ENCODE measurements at regions not wholly inside any gene's neighbourhood (a gene's known extent, or its start where the extent isn't known, plus 50 kb on each side); places are given as distances from the start of the nearest gene placed in this dataset.

DNA sequence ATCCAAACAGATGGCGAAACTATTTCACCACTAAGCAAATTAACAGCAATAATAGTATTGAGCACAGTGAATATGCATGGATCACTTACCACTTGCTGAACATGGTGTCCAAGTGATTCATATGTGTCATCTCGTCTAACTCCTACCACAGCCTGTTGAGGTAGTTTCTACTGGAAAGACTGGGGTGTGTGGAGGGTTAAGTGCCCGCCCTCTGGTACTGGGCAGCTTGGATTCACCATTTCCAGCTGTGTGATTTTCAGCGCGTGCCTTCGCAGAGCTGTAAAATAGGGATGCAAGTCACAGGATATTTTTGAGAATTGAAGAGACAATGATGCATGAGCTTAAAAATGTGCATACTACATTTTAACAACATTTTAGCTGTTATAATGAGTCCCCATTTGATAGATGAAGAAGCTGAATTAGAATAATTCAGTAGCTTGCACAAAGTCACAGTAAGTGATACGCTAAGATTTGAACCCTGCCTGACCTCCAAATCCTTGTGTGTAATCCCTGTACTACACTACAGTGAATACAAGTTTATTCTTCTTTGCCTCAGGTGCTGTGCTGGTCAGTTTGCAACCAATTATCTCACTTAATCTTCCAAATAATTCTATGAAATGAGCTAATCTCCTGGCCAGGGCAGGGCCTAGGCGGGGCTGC is 75.2 kb upstream of the SIX2 start:
- ATAC-seq, result no peak
- TF ChIP-seq POLR2A (IDR thresholded peaks at IDR 0.05), result no peak
- TF ChIP-seq, protein P1, sequence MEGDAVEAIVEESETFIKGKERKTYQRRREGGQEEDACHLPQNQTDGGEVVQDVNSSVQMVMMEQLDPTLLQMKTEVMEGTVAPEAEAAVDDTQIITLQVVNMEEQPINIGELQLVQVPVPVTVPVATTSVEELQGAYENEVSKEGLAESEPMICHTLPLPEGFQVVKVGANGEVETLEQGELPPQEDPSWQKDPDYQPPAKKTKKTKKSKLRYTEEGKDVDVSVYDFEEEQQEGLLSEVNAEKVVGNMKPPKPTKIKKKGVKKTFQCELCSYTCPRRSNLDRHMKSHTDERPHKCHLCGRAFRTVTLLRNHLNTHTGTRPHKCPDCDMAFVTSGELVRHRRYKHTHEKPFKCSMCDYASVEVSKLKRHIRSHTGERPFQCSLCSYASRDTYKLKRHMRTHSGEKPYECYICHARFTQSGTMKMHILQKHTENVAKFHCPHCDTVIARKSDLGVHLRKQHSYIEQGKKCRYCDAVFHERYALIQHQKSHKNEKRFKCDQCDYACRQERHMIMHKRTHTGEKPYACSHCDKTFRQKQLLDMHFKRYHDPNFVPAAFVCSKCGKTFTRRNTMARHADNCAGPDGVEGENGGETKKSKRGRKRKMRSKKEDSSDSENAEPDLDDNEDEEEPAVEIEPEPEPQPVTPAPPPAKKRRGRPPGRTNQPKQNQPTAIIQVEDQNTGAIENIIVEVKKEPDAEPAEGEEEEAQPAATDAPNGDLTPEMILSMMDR (IDR thresholded peaks at IDR 0.05), result no peak
- DNase-seq, result no peak
- intact Hi-C loops (cut with DNase I), result no loop called here
- no peaks in the 10 kb centered on the region for H3K36me3 ChIP-seq
- H3K27me3 ChIP-seq, result peaks cover 0 to 6% (median 0%) of the 10 kb centered on the region in 9 donors
- H3K4me3 ChIP-seq, result no peak overlapping the region
- H3K4me1 ChIP-seq, result no peaks in the 10 kb centered on the region
- peaks cover 0 to 2% (median 0%) of the 10 kb centered on the region in 12 donors for H3K9me3 ChIP-seq
- no peak overlapping the region for H3K27ac ChIP-seq
- 76 to 87% (median 82%) methylated on average over 8 of the region's 8 CpGs for WGBS, 4 donors

DNA sequence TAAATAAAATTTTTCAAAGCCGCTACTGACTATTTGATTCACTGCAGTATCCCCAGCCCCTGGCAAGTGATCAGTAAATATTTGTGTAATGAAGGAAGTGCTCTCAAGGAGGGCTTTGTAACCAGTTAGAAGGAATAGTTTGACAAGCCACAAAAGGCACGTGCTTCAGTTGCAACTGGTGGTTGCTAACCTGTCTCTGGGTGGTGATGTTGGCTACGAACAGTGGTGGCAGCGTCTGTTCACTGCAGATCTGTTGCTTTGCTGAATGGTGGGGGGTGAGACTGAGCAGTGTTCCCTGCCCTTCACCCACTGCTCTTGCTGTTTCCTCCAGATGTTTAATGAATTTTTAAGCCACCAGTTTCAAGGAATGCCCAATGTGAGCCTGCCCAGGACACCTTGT is 73.9 kb upstream of the SIX2 start:
- ATAC-seq, result no peak
- 49 to 55% (median 53%) methylated on average over 4 of the region's 4 CpGs for WGBS, 4 donors
- Histone ChIP-seq H3K4me1 (no peaks in the 10 kb centered on the region), H3K27me3 (peaks cover 0 to 6% (median 0%) of the 10 kb centered on the region in 9 donors), H3K27ac (no peak overlapping the region), H3K4me3 (no peak overlapping the region), H3K9me3 (peaks cover 0 to 2% (median 0%) of the 10 kb centered on the region in 12 donors), H3K36me3 (no peaks in the 10 kb centered on the region)
- intact Hi-C loops (cut with DNase I), result no loop called here
- TF ChIP-seq POLR2A (IDR thresholded peaks at IDR 0.05), result no peak
- TF ChIP-seq, protein P1 (IDR thresholded peaks at IDR 0.05), result no peak
- DNase-seq, result no peak

DNA sequence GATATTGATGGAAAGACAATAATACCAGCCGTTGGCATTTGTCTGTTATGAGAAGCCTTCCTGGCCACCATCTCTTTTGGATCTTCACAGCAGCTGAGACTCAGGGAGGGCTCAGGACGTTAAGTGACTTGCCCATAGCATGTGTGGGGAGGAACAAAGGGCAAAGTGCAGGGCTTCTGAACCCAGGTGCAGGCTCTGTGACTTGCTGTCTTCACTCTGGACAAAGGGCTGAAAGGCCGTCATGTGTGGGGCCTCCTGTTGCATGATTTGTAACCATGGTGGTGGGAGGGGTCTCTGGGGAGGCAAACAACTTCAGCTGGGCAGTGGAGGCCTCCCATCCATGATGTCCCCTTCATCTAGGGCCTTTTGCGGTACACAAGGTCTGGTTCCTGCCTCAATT is 65.5 kb upstream of the SIX2 start:
- H3K36me3 ChIP-seq, result no peaks in the 10 kb centered on the region
- DNase-seq (no peak), ATAC-seq (no peak)
- H3K27ac ChIP-seq, result no peak overlapping the region
- H3K4me1 ChIP-seq, result no peaks in the 10 kb centered on the region
- TF ChIP-seq, protein P1 (IDR thresholded peaks at IDR 0.05), result no peak
- no peak for TF ChIP-seq POLR2A (IDR thresholded peaks at IDR 0.05)
- intact Hi-C loops (cut with DNase I), result no loop called here
- peaks cover 0 to 35% (median 4%) of the 10 kb centered on the region in 9 donors for H3K27me3 ChIP-seq
- H3K4me3 ChIP-seq, result no peak overlapping the region
- WGBS, 4 donors, result 82 to 83% (median 82%) methylated on average over 4 of the region's 4 CpGs
- no peaks in the 10 kb centered on the region for H3K9me3 ChIP-seq

DNA sequence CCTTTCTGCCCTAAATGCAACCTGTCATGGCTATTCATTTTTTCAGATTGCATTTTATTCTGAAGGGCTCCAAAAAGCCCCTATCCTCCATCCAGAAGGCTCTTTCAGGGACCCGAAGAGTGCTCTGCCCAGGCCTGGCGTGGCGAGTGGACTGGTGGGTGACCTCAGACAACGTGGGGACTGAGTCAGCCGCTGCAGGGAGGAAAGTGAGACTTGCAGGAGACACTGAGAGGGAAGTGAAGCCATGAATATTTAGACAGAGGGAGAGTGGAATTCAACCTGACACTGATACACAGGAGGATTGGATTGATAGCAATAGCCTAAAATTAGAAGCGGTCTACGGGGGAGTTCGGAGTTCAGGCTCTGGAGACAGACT is 63.6 kb upstream of the SIX2 start:
- intact Hi-C loops (cut with DNase I), result no loop called here
- WGBS, 4 donors, result 57 to 66% (median 65%) methylated on average over 8 of the region's 8 CpGs
- Histone ChIP-seq H3K9me3 (no peaks in the 10 kb centered on the region), H3K27me3 (peaks cover 0 to 50% (median 4%) of the 10 kb centered on the region in 9 donors), H3K4me1 (no peaks in the 10 kb centered on the region), H3K27ac (no peak overlapping the region), H3K4me3 (no peak overlapping the region), H3K36me3 (no peaks in the 10 kb centered on the region)
- DNase-seq (no peak), ATAC-seq (no peak)
- TF ChIP-seq, protein P1 (IDR thresholded peaks at IDR 0.05), result no peak
- no peak for TF ChIP-seq POLR2A (IDR thresholded peaks at IDR 0.05)

All from heart left ventricle (tissue), 16 donors.